Right renal cortex interstitium (tissue), 3 donors: ENCODE measurements at regions not wholly inside any gene's neighbourhood (a gene's known extent, or its start where the extent isn't known, plus 50 kb on each side); places are given as distances from the start of the nearest gene placed in this dataset.
"Not testable (repeated sequence)": the region's sequence is repeated elsewhere in the genome, so short reads cannot be mapped to it uniquely, and the experiment has no call there.

ENCODE experiments used
- DNase-seq, 3 donors: peaks; one replicate each; pipeline ENCODE4 v3.0.0-alpha.2; 2013; ENCODE audit warnings: low read depth in 3 of 3, low spot score in 2 of 3

- DNase-seq, result no peak
These were observed 760.2 kb upstream of the AADAT start for GRCh38 chr4:170849969-170850368.

DNA sequence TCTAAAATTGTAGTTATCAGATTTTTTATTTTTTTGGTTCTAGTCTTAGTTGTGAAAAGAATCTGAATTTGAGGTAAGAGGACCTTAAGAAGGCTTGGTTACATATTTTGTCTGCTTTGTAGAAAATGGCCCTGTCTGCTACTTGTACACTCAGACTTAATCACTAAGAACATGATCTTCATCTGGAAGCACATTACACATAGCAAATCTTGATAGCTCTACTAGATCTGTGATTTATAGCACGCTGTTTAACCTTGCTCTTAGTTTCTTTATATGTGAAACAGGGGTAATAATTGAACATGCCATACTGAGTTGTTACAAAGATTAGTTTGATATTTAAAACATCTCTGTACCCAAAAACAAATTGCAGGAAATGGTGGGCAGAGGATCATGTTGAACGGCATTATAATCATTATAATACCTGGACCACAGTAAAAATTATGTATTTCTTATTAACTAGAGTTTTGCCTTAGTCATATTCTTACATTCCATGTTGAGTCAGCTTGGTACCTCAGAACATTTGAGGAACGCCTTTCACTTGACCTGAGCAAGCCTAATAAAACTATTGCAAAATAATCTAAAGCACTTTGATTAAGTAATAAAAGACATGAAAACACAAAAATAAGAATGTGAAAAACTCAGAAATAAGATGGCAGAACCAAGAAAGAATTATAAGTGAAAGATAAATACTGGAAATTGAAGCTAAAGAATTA, 738.0 kb upstream of the AADAT start:
- no peak for DNase-seq

GRCh38 chr4:170818786-170819185, 729.0 kb upstream of the AADAT start:
- no peak for DNase-seq

GRCh38 chr4:170805352-170805751, 715.6 kb upstream of the AADAT start:
- DNase-seq, result no peak

- DNase-seq, result no peak
These were observed 715.2 kb upstream of the AADAT start for GRCh38 chr4:170804930-170805329.

DNA sequence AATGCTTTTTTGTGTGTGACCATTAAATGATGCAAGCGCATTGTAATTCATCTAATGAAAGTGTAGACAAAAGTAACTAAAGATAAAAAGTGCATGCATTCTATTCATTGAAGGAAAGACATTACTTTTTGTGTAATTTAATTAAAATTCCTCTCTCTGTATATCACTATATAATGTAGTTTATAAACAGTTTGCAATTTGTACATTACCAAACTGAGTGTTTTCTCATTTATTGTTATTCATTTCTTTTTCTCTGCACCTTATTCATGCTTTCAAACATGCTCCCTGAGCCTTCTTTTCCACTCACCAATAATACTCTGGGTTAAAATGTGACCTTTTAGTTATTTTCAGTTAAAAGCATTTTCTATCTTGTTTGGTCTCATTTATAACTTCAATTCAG, 713.7 kb upstream of the AADAT start:
- DNase-seq, result no peak

DNA sequence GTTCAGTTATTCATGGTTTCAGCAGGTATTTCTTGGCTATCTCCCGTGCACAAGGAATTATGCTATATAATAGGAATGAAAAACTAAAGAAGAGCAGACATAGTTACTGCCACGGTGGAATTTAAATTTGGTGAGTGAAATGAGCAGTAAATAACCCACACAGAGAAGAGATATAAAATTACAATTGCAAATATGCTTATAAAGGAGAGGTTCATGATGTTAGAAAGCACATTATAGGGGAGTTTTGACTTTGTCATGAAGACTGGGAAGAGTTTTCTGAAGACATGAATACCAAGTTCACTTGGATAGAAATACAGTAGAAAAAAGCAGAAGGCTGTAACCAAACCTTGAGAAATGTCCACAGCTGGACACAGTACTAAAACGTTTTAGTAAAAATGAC, 712.0 kb upstream of the AADAT start:
- DNase-seq, result no peak

- DNase-seq, result no peak
These were observed 704.8 kb upstream of the AADAT start for GRCh38 chr4:170794525-170794924.

DNA sequence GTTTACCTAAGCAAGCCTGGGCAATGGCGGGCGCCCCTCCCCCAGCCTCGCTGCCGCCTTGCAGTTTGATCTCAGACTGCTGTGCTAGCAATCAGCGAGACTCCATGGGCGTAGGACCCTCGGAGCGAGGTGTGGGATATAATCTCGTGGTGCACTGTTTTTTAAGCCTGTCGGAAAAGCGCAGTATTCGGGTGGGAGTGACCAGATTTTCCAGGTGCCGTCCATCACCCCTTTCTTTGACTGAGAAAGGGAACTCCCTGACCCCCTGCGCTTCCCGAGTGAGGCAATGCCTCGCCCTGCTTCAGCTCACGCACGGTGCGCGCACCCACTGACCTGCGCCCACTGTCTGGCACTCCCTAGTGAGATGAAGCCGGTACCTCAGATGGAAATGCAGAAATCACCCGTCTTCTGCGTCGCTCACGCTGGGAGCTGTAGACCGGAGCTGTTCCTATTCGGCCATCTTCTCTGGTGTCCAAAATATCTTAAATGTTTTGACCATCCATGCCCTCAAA, 698.8 kb upstream of the AADAT start:
- not testable (repeated sequence) for DNase-seq

GRCh38 chr4:170777663-170778062, 687.9 kb upstream of the AADAT start:
- DNase-seq, result no peak

DNA sequence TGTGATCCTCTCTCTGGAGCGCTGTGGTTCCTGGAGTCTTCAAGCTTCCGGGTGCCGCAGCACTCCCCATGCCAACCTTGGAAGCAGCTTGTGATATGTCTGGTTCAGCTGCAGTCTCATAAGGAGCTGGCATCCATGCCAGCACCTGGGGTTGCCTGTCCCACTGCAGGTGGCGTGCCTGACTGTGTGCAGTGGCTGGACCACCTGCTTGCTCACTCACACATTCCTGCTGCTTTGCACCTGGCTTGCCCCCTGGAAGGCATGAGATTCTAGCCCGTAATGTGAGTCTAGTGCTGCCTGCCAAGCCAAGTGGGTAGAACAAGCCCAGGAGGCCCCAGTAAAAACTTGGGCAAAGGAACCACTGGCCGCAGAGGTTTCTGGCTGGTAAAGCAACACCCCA, 687.2 kb upstream of the AADAT start:
- DNase-seq, result no peak

DNA sequence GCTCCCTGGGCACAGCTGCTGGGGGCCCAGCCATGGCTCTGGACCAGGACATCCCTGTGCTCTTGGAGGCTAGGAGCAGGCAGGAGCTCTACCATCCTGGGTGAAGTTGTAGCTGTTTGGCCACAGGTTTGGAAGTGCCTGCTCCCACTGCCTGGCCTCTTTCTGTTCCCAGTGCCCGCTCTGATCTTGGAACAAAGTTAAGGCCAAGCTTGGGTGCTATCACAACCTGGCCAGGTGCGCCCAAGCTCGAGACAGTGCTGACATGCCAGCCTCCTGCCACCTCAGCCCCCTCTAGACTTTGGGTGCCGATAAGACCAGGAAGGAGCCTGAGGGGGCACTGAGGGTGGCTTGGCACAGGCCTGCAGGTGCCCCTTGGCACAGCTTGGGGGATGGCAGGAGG, 686.1 kb upstream of the AADAT start:
- no peak for DNase-seq

GRCh38 chr4:170773709-170774273, 684.0 kb upstream of the AADAT start:
- DNase-seq, result no peak

GRCh38 chr4:170772429-170772828, 682.7 kb upstream of the AADAT start:
- DNase-seq, result no peak

- no peak for DNase-seq
These were observed 680.9 kb upstream of the AADAT start for GRCh38 chr4:170770664-170771063.

DNA sequence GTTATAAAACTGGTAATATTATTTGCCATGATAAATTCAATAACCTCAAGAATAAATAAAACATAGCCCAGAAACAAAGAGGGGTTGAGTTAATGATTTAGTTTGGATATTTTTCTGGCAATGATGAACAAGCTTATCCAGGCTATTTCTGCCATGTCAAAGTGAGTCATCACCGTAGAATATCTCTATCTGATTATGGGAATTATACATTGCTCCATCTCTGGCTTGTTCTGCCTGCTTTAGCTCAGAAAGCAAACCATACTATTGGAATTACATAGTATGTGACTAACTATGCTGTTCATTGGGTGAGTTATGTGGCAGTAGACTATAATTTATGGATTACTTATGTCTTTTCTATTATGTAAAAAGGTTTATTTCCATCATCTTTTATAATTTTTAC, 680.1 kb upstream of the AADAT start:
- no peak for DNase-seq

DNA sequence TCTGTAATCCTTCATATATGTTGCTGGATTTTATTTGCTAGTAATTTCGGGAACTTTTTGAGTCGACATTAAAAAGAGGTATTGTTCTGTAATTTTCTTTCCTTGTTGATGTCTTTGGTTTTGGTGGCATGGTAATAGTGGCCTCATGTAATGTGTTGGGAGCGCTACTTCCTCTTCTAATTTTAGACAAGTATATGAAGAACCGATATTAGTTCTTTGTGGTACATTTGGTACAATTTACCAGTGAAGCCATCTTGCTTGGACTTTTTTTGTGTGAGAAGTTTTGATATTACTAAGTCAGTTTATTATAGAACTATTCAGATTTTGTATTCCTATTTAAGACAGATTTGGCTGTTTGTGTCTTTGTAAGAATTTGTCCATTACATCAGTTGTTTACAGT, 669.2 kb upstream of the AADAT start:
- DNase-seq, result no peak

GRCh38 chr4:170750519-170750918, 660.8 kb upstream of the AADAT start:
- no peak for DNase-seq

GRCh38 chr4:170748975-170749374, 659.2 kb upstream of the AADAT start:
- DNase-seq, result no peak

- no peak for DNase-seq
These were observed 653.9 kb upstream of the AADAT start for GRCh38 chr4:170743633-170744032.

- DNase-seq, result no peak
These were observed 652.1 kb upstream of the AADAT start for GRCh38 chr4:170741856-170742255.

- no peak for DNase-seq
These were observed 647.0 kb upstream of the AADAT start for GRCh38 chr4:170736710-170737109.

GRCh38 chr4:170729897-170730296, 640.1 kb upstream of the AADAT start:
- no peak for DNase-seq
